ENCODE measurements at regions not wholly inside any gene's neighbourhood (a gene's known extent, or its start where the extent isn't known, plus 50 kb on each side); places are given as distances from the start of the nearest gene placed in this dataset.

DNA sequence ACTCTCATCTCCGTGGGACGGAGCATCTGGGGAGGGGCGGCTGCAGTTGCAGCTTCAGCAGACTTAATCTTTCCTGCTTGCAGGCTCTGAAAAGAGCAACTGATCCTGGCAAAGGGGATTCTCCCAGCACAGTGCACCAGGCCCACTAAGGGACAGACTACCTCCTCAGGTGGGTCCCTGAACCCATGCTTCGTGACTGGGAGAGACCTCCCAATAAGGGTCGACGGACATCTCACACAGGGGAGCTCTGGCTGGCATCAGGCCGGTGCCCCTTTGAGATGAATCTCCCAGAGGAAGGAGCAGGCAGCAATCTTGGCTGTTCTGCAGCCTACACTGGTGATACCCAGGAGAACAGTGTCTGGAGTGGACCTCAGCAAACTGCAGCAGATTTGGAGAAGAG, 303.3 kb upstream of the FGF16 start:
- no peaks in the 10 kb centered on the region for H3K9me3 ChIP-seq (ENCODE audit: insufficient read depth, low read depth, low read length)
- H3K36me3 ChIP-seq (ENCODE audit: insufficient read depth, low read length): no peaks in the 10 kb centered on the region
- H3K9ac ChIP-seq (ENCODE audit: low read depth, low read length, poor library complexity, severe bottlenecking): no peak overlapping the region
- H3K27me3 ChIP-seq (ENCODE audit: insufficient read depth, low read length, poor library complexity, severe bottlenecking): no peaks in the 10 kb centered on the region
- no peaks in the 10 kb centered on the region for H3K9me2 ChIP-seq (replicated peaks; ENCODE audit: low read depth, low read length)
- H3K4me1 ChIP-seq (ENCODE audit: insufficient read depth, low read length, poor library complexity, severe bottlenecking): no peaks in the 10 kb centered on the region
- no peak overlapping the region for H2AFZ ChIP-seq (ENCODE audit: low read length)
- TF ChIP-seq EZH2phosphoT487 (IDR thresholded peaks at IDR 0.05; ENCODE audit: borderline replicate concordance): no peak
- TF ChIP-seq, protein P1, sequence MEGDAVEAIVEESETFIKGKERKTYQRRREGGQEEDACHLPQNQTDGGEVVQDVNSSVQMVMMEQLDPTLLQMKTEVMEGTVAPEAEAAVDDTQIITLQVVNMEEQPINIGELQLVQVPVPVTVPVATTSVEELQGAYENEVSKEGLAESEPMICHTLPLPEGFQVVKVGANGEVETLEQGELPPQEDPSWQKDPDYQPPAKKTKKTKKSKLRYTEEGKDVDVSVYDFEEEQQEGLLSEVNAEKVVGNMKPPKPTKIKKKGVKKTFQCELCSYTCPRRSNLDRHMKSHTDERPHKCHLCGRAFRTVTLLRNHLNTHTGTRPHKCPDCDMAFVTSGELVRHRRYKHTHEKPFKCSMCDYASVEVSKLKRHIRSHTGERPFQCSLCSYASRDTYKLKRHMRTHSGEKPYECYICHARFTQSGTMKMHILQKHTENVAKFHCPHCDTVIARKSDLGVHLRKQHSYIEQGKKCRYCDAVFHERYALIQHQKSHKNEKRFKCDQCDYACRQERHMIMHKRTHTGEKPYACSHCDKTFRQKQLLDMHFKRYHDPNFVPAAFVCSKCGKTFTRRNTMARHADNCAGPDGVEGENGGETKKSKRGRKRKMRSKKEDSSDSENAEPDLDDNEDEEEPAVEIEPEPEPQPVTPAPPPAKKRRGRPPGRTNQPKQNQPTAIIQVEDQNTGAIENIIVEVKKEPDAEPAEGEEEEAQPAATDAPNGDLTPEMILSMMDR (conservative IDR thresholded peaks at IDR 0.05; ENCODE audit: low read length): no peak
- H3K79me2 ChIP-seq (ENCODE audit: insufficient read depth, low read length): no peaks in the 10 kb centered on the region
- no peaks in the 10 kb centered on the region for H4K20me1 ChIP-seq (ENCODE audit: insufficient read depth, low read length, poor library complexity, severe bottlenecking)
- H3K4me3 ChIP-seq (ENCODE audit: low read length, poor library complexity, severe bottlenecking): no peak overlapping the region
- no peaks in the 10 kb centered on the region for H3F3A ChIP-seq (ENCODE audit: low read depth)
- no peak overlapping the region for H3K4me2 ChIP-seq (ENCODE audit: low read depth, low read length, poor library complexity, severe bottlenecking)

DNA sequence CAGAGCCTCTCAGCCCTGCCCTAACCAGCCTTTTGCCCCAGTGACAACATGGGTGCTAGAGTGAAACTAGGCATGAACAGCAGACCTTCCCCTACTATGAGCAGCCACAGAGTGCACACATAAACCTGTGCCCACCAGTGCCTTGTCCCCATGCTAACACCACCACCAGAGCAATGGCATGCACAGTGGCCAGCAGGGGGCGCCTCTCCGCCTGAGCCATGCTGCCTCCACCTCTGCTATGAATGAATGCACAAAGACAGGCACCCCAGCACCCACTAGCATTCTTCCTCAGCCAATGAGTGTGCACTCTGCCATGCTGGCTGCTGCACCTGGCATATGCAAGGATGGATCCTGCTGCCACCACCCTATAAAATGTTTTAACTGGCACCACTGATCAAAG, 286.9 kb upstream of the FGF16 start:
- Histone ChIP-seq H3K4me1 (ENCODE audit: insufficient read depth, low read length, poor library complexity, severe bottlenecking) (no peaks in the 10 kb centered on the region), H3K79me2 (ENCODE audit: insufficient read depth, low read length) (no peaks in the 10 kb centered on the region), H3F3A (ENCODE audit: low read depth) (no peaks in the 10 kb centered on the region), H3K9me3 (ENCODE audit: insufficient read depth, low read depth, low read length) (no peaks in the 10 kb centered on the region), H4K20me1 (ENCODE audit: insufficient read depth, low read length, poor library complexity, severe bottlenecking) (no peaks in the 10 kb centered on the region), H3K9me2 (replicated peaks; ENCODE audit: low read depth, low read length) (no peaks in the 10 kb centered on the region), H2AFZ (ENCODE audit: low read length) (no peak overlapping the region), H3K4me2 (ENCODE audit: low read depth, low read length, poor library complexity, severe bottlenecking) (no peak overlapping the region), H3K27me3 (ENCODE audit: insufficient read depth, low read length, poor library complexity, severe bottlenecking) (no peaks in the 10 kb centered on the region), H3K9ac (ENCODE audit: low read depth, low read length, poor library complexity, severe bottlenecking) (no peak overlapping the region), H3K4me3 (ENCODE audit: low read length, poor library complexity, severe bottlenecking) (no peak overlapping the region), H3K36me3 (ENCODE audit: insufficient read depth, low read length) (no peaks in the 10 kb centered on the region)
- TF ChIP-seq EZH2phosphoT487 (IDR thresholded peaks at IDR 0.05; ENCODE audit: borderline replicate concordance): no peak
- TF ChIP-seq, protein P1 (conservative IDR thresholded peaks at IDR 0.05; ENCODE audit: low read length): peak; percentile 55

DNA sequence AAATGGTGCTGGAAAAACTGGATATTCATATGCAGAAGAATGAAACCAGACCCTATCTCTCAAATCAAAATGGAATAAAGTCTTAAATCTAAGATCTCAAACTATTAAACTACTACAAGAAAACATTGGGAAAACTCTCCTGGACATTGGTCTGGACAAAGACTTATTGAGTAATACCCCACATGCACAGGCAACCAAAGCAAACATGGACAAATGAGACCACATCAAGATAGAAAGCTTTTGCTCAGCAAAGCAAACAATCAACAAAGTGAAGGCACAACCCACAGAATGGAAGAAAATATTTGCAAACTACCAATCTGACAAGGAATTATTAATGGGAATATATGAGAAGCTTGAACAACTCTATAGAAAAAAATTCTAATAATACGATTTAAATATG, 284.4 kb upstream of the FGF16 start:
- no peak for TF ChIP-seq EZH2phosphoT487 (IDR thresholded peaks at IDR 0.05; ENCODE audit: borderline replicate concordance)
- TF ChIP-seq, protein P1 (conservative IDR thresholded peaks at IDR 0.05; ENCODE audit: low read length): no peak
- H3K4me3 ChIP-seq (ENCODE audit: low read length, poor library complexity, severe bottlenecking): no peak overlapping the region
- H3K9me3 ChIP-seq (ENCODE audit: insufficient read depth, low read depth, low read length): no peaks in the 10 kb centered on the region
- no peak overlapping the region for H2AFZ ChIP-seq (ENCODE audit: low read length)
- no peaks in the 10 kb centered on the region for H3K79me2 ChIP-seq (ENCODE audit: insufficient read depth, low read length)
- H4K20me1 ChIP-seq (ENCODE audit: insufficient read depth, low read length, poor library complexity, severe bottlenecking): no peaks in the 10 kb centered on the region
- H3K27me3 ChIP-seq (ENCODE audit: insufficient read depth, low read length, poor library complexity, severe bottlenecking): no peaks in the 10 kb centered on the region
- H3K4me2 ChIP-seq (ENCODE audit: low read depth, low read length, poor library complexity, severe bottlenecking): no peak overlapping the region
- H3K9me2 ChIP-seq (replicated peaks; ENCODE audit: low read depth, low read length): no peaks in the 10 kb centered on the region
- H3F3A ChIP-seq (ENCODE audit: low read depth): no peaks in the 10 kb centered on the region
- no peaks in the 10 kb centered on the region for H3K36me3 ChIP-seq (ENCODE audit: insufficient read depth, low read length)
- no peak overlapping the region for H3K9ac ChIP-seq (ENCODE audit: low read depth, low read length, poor library complexity, severe bottlenecking)
- no peaks in the 10 kb centered on the region for H3K4me1 ChIP-seq (ENCODE audit: insufficient read depth, low read length, poor library complexity, severe bottlenecking)

Measured in Loucy (cell line).